ENCODE measurements at regions not wholly inside any gene's neighbourhood (a gene's known extent, or its start where the extent isn't known, plus 50 kb on each side); places are given as distances from the start of the nearest gene placed in this dataset.
A peak's percentile ranks its signal among the peaks of the same experiment; 100 is the strongest.
"Not testable (repeated sequence)": the region's sequence is repeated elsewhere in the genome, so short reads cannot be mapped to it uniquely, and the experiment has no call there.

DNA sequence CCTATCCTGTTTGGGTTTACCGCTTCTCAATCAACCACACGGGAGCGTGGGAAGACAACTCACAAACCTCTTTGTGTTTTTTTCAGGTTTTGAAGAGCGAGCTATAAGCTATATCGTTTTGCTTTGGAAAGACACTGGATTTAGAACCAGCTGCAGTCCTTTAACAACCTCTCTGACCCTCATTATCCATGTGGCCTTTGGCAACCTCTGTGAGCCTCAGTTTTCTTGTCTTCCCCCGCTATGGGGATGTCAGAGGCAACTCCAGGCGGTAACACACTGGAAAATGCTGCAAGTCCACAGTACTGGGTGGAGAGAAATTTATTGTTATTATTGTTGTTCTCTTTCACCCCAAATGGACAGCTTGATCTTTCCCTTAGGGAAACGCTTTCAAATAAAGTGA lies 100.0 kb downstream of the ETS2 start:
- DNase-seq, result no peak

DNA sequence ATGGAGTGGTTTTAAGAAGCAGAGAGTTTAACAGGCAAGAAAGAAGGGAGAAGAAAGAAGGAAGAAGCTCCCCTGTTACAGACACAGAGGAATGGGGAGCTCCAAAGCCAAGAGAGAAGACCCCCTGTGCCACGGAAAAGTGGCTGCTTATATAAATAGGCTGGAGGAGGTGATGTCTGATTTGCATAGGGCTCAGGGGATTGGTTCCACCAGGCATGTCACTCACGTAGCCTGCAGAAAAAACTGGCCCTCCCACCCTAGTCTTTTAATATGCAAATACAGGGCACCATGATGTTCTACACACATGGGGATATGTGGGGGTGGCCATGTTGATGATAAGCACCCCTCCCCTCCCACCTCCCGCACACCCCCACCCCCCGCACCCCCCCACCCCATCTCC lies 99.6 kb downstream of the ETS2 start:
- no peak for DNase-seq

DNA sequence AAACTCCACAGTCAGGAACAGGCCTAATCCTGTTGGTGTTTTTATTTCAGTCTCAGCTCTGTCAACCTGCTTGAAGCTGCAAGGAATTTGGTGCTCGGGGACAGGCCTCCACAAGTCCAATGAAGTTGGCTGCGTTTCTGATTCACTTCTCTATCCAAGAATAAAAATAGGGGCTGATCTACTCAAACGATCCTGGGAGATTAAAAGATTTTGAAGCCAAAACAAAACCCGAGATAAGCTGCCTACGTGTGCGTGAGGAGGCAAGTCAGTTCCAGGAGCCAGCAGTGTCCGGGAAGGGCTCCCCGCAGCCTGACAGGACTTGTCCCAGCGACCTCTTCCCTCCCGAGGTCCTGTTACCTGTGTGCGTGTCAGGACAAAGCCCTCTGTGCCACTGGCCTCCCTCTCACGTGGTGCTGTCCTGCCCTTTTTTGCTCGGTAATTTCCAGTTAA lies 98.0 kb downstream of the ETS2 start:
- no peak for DNase-seq

DNA sequence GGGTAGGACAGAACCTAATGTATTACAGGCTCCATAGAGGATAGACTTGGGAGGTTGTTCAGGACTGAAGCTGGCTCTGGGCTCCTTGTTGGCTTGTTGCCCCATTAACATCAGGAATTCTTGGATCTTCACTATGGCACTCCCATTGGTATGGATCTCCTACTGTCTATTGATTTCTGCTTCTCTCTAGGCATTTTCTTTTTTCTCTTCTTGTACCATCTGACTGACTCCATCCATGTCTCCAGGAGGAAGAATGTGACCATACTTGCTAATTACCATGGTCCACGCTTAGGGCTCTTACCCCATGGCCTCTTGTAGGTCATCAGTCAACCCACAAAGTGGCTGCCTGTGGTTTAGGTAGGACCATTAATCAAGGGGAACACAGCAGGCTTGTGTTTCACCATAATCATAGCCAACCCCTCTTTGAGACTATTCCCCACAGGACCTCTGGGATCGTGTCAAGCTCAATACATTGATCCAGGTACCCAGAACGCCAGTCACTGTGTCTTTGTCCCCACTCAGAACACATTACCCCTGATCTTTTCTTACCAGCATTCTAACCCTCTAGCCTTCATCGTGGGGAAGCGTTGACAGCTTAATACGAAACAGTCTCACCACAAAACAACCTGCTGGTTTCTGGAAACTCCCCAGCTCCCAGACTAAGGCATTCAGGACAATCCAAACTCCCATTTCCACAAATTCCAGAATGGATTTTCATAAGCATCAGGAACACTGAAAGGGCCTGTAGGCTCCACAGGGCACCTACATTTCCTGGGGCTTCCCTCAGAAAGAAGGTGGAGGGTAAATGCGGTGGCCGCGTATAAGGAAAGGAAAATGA lies 97.1 kb downstream of the ETS2 start:
- DNase-seq, result no peak

DNA sequence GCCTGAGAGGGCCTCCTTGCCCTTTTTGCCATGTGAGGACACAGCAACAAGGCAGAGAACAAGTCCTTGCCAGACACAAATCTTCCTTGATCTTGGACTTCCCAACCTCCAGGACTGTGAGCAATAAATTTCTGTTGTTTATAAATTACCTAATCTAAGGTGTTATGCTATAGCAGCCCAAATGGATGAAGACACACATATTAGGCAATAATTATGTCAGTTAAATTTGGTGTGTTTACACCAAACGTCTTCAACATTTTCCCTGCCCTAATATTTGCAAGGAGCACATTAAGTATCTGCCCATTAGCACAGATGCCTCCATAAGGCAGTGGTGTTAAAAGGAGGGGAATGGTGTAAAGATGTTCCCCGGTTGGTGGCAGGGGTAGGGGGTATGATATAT lies 94.8 kb downstream of the ETS2 start:
- DNase-seq, result no peak

DNA sequence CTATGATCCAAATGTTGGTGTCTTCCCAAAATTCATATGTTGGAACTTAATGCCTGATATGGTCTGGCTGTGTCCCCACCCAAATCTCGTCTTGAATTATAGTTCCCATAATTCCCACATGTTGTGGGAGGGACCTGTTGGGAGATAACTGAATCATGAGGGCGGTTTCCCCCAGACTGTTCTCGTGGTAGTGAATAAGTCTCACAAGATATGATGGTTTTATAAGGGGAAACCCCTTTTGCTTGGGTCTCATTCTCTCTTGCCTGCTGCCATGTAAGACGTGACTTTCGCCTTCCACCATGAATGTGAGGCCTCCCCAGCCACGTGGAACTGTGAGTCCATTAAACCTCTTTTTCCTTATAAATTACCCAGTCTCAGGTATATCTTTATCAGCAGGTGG lies 94.3 kb downstream of the ETS2 start:
- not testable (repeated sequence) for DNase-seq

DNA sequence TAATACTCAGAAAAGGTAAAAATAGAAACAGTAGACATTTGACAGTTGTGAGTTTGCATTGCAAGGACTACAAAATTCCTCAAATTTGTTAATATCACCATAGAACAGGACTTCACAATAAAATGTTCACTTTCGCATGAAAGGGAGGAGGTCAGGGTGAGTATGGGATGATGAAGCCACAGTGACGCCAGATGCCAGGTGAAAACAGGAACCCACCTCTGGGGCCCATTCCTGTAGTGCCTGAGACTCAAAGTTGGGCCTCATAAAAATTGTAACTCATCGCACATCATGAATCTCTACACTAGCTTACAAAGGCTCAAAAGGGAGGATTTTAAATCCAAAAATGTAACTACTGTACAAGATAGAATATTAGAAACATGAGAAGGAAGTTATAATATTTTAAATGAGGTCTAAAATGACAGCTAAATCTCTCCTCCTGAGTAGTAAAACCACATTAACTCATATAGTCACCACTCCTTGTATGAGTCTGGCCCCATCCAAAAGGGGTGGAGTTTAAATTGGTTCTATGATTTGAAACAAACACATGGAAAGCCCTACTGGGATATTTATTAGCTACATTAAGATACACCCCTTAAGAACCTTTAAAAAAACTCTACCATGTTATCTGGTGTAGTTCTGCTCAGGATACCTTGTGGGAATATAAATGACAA lies 93.7 kb downstream of the ETS2 start:
- no peak for DNase-seq

DNA sequence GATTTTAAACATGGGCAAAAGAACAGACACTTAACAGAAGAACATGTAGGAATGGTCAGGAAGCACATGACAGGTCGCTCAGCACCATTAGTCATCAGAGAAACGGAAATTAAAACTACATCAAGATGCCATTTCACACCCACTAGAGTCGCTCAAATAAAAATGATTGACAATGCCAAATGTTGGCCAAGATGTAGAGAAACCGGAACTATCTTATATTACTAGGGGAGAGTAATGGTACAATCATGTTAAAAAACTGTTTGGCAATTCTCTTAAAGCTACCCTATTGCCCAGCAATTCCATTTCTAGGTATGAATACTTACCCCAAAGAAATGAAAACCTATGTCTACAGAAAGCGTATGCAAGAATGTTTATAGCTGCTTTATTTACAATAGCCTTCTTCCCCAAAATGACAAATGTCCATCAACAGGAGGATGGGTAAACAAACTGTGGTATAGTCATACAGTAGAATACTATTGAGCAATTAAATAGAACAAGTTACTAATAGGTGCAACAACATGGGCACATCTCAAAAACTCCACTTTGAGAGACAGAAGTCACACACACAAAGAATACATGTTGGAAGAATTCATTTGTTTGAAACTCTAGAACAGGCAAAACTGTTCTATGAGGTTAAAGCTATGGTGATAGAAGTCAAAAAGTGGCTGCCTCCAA lies 92.8 kb downstream of the ETS2 start:
- DNase-seq, result peak; percentile 30

DNA sequence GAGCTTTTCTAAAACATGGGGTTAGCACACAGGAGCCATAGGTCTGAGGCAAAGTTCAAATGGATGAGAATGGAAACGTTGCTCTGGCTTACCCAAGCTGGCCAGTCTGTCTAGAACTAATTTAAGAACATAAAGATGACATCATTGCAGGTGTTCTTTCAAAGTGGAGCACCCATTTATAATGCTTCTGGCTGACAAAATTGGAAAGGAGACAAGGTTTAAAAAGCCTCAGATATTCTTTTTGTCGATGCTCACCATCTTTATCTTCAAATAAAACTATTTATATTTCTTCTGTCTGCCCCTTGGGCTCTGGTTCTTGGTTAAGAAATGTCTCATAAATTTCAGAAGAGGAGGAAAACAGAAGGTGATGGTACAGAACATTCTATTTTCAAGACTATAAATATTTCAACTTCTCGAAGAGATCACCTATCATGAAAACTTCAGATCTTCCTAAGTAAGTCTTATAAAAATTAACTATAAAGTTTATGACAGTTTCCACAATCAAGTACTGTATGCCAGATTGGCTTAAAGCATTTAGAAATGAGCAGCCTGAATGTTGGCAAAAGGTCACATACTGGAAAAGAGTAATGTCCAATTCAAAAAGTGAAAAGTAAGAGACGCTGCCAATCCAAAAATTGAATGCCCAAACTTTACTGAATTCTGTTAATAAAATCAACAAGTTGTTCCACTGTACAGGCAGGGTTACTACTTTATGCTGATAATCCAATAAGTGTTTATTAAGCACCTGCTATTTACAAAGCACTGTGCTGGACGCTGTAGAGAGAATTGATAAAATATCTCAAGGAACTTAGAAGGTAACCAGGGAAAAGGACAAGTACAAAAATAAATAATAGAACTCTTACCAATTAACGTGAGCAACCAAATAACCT lies 92.0 kb downstream of the ETS2 start:
- DNase-seq, result no peak

DNA sequence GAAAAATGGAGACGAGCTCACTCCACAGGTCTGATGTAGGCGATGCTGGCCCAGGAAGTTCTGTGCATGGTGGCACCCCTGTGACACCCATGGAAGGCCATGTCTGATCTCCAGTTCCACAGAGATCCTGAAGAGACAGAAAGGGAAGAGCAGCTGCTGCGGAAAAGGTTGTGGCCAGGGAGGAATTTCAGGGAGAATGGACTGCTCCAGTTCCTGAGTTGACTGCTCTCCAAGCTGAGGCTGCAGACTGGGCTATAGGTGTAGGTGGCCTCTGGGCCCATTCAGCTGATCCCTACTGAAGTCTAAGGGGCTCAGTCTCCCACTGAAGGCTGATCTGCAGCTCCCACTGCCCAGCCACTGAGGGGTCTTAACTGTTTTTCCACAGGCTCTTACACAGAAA lies 89.2 kb downstream of the ETS2 start:
- no peak for DNase-seq

DNA sequence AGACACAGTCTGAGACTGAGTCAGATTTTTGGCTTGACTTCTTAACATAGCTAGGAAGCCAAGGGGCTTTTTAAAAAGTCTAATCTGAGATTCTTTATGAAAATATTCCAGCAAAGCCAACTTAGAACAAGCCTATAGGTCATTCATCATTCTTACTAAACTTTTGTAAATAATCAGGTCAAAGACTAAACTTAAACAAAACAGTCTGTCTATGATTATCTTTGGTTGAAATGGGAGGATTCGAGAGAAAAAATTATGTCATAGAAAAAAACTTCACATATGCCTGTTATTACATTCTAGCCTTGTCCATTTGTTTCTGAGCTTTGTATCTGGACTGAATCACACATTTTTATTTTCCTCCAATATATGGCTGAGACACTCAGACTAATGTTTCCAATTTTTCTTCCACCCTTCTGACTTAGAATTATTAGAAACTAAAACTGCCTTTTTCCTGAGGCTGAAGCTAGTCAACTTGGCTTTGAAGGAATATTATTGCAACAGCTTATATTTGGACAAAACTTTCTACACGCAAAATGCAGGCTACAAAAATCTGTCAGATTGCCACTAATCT lies 83.3 kb downstream of the ETS2 start:
- DNase-seq, result no peak

DNA sequence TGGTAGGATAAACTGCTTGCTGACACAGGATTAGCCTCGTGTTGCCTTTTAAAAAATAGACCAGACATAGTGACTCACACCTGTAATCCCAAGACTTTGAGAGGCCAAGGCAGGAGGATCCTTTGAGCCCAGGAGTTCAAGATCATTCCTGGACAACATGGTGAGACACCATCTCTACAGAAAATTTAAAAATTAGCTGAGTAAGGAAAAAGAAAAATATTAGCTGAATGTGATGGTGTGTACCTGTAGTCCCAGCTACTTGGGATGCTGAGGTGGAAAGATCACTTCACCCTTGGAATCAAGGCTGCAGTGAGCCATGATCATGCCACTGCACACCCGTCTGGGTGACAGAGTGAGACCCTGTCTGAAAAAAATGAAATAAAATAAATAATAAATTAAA lies 82.0 kb downstream of the ETS2 start:
- no peak for DNase-seq

DNA sequence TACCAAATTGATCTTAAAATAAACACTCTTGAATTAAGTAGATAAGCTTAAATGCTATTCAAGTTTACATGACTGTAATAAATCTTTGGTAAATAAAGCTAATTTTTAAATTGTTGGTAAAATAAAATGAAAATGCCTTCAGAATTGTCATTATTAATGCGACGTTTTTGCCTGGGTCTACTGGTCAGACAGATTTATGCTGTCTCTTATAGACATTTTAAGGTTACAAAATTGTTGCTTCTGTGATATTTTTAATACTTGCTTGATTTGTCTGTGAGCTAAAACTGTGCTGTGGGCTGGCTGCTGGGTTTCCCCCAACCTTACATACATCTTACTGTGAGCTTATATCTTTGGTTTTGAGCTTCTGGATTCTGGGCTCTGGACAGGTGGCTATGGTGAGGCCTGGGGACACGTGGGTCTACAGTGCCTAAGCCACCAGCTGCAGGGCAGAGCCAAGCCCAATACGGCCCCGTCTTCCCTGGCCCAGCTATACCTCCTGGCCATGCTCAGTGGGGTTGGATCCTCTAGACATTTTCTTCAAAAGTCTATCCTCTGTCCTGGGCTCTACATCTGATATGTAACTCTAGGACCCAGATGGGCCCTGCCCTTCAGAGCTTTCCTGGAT lies 81.4 kb downstream of the ETS2 start:
- DNase-seq, result no peak

DNA sequence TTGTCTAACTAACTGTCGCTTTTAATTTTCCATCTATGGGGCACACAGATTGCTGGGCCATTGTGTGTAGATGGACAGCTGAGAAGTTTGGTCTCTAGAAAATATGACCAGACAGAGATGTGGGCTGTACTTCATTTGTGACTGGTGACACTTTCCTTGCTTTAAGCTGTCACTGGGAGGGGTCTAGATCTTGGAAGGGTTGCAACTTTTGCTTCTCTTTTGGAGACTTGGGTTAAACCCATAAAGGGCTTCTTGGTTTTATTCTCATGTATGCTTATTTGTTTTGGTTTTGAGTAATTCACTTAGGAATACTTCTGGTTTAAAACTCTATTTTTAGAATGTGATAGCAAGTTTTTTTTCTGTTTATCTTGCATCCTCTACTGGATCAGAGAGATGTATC lies 80.2 kb downstream of the ETS2 start:
- DNase-seq, result no peak

DNA sequence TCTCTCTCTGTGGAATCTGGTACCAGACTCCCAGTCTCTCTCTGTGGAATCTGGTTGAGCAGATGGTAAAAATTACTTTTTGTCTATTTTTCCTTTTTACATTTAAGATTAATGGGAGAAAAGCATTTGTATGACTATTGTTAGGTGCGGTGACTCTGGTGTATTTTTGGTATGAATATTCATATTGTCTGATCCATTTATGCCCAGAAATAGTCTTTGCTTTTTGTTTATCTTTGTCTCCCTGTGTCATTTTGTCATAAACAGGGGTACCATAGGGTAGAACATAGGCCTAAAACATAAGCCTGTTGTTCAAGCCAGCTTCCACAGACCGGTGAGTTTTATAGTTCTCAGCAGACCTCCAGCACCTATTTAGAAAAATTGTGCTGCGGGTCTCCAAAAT lies 78.7 kb downstream of the ETS2 start:
- no peak for DNase-seq

DNA sequence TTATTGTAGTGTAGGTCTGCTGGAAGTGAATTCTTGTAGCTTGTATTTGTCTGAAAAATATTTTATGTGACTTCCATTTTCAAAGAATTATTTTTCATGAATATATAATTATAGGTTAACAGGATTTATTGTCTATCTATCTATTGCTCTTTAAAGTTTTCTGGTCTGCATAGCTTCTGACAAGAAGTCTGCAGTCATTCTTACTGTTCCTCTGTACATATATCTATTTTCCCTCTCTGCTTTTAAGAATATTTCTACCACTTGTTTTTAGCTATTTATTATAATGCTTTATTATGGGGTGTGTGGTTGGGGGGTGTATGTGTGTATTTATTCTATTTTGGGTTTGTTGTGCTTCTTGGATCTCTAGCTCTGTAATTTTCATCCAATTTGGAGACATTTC lies 77.4 kb downstream of the ETS2 start:
- DNase-seq, result no peak

DNA sequence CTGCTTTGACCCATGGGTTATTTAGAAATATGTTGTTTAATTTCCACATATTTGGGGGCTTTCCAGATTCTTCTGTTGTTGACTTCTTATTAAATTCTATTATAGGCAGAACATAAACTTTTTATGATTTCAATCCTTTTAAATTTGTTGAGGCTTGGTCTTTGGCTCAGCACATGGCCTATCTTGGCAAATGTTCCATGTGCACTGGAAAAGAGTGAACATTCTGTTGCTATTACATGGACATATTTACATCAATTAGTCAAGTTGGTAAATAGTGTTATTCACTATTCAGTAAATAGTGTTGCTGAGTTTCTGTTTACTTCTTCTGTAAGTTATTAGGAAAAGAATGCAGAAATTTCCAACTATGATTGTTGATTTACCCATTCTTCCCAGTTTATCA lies 75.4 kb downstream of the ETS2 start:
- no peak for DNase-seq

DNA sequence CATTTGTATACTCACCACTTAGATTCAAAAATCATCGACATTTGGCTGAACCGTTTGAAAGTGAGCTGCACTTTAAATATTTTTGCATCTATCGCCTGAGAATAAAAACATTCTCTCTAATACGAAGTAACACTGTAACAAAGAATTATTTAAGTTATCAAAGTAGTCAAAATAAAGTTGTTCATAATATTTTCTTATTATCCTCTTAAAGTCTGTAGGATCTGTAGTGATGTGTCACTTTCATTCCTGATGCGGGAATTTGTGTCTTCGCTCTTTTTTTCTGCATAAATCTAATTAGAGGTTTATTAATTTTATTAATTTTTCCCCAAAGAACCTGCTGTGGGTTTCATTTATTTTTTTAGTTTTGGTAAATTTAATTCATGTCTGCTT lies 74.8 kb downstream of the ETS2 start:
- no peak for DNase-seq

DNA sequence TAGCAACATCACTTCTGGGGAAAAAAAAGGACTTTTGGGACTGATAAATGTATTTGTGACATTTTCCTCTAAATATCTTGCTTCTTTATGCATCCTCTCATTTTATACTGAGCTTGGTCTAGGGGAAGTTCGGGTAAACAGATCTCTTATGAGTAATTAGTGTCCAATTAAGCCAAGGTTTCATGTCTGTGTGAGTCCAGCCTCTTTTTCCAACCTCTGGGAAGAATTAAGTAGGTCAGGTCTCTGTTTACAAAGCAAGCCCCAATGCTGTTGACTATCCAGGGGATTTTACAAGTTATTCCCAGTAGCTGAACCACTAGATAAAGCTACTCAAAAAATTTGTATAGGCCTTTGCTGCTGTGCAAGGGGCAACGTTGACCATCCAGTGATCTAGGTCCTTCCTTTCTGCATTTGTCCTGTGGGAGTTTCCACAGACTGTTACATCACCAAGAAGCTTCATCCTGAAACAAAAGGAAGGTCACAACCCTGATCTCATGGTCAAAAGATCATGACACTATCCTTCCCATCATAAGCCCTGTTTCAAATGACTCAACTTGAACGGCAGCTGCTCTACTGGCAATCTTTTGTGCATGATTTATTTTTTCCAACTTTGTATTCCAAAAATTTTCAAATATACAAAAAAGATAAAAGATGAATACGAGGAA lies 74.3 kb downstream of the ETS2 start:
- no peak for DNase-seq

DNA sequence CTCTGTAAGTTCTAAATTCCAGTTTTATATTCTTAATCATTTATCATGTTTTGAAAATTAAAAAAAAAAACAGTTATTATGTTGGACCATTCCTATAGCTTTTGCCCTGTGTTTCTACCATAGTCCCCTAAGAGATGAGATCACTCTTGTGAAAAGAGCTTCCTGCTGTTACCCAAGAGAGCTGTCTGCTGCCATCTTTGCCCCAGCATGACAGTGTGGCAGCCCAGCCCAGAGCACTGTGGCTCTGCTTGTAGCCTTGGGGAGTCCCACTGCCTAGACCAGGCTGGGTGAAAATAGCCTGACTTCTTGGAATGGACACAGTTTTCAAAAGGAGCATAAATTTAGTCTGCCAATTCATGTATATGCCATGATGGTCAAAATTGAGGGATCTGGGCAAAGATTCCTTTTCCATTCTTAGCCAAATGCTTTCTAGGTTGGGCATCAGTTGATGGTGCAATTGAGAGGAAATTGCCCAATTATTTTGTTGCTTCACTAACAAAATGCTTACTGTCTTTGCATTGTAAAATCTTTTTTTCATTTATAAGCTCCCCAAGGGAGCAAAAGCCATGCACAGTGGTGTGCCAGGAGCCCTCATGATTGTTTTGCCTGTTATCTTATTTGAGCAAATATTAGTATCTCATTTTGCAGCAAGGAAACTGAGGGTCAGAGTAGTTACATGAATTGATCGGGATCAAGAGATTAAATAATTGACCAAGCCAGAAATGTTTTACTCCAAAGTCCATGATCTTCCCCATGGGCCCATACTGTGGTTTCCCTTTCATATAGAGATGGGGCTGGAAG lies 72.8 kb downstream of the ETS2 start:
- no peak for DNase-seq

Data from OCI-M1 (cell line).